GM19455 (cell line): ENCODE measurements at regions not wholly inside any gene's neighbourhood (a gene's known extent, or its start where the extent isn't known, plus 50 kb on each side); places are given as distances from the start of the nearest gene placed in this dataset.
"Not testable (repeated sequence)": the region's sequence is repeated elsewhere in the genome, so short reads cannot be mapped to it uniquely, and the experiment has no call there.

Source experiments
- ATAC-seq: cut with Tn5 transposase; IDR thresholded peaks from one replicate; pipeline ENCODE4 v1.9.1; 2021; ENCODE audit not compliant: unreplicated experiment

DNA sequence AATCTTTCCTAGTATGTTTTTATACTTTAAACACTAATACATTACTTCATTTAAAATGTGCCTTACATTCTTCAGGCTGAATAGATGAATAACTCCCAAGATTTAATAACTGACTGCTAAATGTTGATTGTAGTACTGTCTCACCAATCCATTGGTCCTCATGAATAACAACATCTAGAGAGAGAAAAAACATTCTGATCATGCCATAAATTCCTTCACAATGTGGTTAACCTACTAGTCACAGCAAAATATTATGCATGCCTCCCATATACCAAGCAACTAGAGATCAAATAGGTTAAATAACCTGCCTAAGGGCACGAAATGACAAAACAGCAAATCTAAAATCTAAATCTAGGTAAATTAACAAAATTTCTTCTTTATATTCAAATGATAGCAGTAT is 66.2 kb downstream of the SYT15 start:
- not testable (repeated sequence) for ATAC-seq

DNA sequence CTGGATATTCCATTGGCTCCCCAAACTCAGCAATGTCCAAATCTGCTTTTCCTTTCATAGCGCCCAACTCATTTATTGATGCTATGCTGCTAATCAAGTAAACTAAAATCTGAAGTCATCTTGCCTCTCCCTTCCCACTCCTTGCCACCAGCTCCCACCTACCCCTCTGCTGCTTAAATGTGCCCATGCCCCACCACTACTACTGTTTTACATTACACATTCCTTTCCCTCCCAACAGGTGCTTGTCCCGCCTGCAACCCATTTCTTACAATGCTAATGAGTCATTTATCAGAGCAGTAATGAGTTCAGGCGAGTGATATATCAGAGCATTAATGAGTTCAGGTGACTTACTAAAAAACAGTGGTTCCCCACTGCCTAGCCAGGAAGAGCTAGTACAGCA is 67.2 kb downstream of the SYT15 start:
- not testable (repeated sequence) for ATAC-seq

- not testable (repeated sequence) for ATAC-seq
Observed at GRCh38 chr10:46650967-46651366, 72.0 kb downstream of the SYT15 start.

GRCh38 chr10:46657437-46657836 is 78.5 kb downstream of the SYT15 start:
- not testable (repeated sequence) for ATAC-seq

DNA sequence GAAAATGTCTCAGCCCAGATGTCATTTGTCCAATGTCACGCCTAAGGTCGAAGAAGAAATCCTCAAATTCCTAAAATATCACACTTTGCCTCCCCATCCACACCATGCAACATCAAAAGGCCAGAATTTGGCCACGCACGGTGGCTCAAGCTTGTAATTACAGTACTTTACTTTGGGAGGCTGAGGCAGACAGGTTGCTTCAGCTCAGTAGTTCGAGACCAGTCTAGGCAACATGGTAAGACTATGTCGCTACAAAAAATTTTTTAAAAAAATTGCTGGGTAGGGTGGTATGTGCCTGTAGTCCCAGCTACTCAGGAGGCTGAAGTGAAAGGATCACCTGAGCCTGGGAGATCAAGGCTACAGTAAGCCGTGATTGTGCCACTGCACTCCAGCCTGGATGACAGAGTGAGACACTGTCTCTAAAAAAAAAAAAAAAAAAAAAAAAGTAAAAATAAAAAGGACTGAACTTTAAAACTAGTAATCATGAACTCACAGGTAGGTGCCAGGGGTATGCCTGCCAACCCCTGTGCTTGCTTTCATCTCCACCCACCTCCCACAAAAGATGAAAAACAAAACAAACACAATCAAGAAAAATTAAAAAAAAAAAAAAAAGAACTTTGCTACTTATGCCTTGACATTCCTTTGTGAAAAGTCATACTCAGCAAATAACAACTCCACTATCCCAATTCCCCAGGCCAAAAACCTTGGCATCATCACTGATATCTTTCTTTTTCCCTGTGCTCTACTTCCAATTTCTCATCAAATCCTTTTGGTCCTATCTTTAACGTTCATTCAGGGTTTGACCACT is 81.3 kb downstream of the SYT15 start:
- ATAC-seq = not testable (repeated sequence)

DNA sequence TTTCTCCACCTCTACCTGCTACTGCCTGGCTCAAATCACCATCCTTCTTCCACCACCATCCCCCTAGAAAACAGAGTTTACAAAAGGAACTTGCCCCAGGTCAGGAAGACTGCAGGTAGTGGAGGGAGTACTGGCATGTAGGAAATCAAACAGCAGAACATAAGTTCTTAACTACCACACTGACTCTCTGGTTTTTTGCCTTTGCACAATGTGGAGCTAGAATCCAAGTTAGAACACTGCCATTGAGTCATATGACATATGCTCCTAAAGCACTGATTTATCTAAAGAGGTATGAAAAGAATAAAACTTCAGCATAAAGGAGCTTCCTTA is 81.9 kb downstream of the SYT15 start:
- ATAC-seq = not testable (repeated sequence)

- ATAC-seq = not testable (repeated sequence)
Observed at GRCh38 chr10:46665536-46665935, 86.6 kb downstream of the SYT15 start.

- ATAC-seq = not testable (repeated sequence)
Observed at GRCh38 chr10:46668357-46668997, 89.5 kb downstream of the SYT15 start.

DNA sequence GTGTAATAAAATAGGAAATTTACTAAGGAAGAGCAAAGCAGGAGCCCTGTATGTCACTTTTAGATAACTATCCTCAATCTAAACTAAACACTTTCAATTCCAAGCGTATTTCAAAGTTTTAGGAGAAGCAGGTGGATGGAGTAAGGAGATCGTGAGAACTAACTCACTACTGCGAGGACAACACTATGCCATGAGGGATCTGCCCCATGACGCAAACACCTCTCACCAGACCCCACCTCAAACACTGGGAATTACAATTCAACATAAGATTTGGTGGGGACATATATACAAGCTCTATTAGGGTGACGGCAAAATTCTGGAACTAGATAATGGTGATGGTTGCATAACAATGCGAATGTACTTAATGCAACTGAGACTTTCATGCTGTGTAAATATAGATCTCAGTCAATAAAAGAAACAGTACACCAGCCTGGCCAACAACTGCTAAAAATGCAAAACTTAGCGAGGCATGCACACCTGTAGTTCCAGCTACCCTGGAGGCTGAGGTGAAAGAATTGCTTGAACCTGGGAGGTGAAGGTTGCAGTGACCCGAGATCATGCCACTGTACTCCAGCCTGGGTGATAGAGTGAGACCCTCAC is 99.0 kb downstream of the SYT15 start:
- not testable (repeated sequence) for ATAC-seq

- not testable (repeated sequence) for ATAC-seq
Observed at GRCh38 chr10:46691397-46691796, 112.5 kb downstream of the SYT15 start.

DNA sequence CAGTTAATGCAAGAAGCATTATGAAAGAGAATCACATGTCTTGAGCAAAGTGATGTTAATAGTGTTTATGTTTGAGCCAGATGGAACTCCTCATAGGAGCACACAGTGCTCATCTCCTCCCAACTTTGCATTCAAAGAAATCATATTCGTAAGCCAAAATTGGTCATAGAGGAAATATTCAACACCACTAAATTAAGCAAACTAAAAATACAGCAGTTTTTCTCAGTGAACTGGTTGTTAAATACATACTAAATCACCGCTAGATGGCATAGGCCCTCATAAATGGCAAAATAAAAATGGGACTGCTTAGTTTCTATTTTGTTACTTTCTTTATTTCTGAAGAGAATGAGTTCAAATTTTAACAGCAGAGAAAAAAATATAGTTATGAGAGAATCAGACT is 114.3 kb downstream of the SYT15 start:
- ATAC-seq = not testable (repeated sequence)

- not testable (repeated sequence) for ATAC-seq
Observed at GRCh38 chr10:46717264-46717663, 138.3 kb downstream of the SYT15 start.

- ATAC-seq = not testable (repeated sequence)
Observed at GRCh38 chr10:46718014-46718413, 139.1 kb downstream of the SYT15 start.

GRCh38 chr10:46720386-46720785 is 141.5 kb downstream of the SYT15 start:
- ATAC-seq = not testable (repeated sequence)

GRCh38 chr10:46720811-46721518 is 142.0 kb downstream of the SYT15 start:
- ATAC-seq = not testable (repeated sequence)

DNA sequence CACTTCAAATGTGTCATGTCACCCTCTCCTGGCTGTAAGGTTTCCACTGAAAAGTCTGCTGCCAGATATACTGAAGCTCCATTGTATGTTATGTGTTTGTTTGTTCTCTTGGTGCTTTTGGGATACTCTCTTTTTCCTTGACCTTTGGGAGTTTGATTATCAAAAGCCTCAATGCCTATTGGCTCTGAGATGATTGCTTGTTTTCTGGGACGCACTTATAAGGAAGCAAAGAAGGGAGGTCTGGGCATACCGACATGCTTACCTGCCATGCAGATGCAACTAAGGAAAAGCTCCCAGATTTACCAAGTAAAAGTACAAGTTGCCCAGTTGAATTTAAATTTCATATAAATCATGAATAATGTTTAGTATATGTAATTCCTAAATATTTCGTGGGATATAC is 145.3 kb downstream of the SYT15 start:
- not testable (repeated sequence) for ATAC-seq

- ATAC-seq = not testable (repeated sequence)
Observed at GRCh38 chr10:46728359-46728758, 149.4 kb downstream of the SYT15 start.

GRCh38 chr10:46730729-46731128 is 151.8 kb downstream of the SYT15 start:
- ATAC-seq = not testable (repeated sequence)

GRCh38 chr10:46733635-46734261 is 154.8 kb downstream of the SYT15 start:
- not testable (repeated sequence) for ATAC-seq

DNA sequence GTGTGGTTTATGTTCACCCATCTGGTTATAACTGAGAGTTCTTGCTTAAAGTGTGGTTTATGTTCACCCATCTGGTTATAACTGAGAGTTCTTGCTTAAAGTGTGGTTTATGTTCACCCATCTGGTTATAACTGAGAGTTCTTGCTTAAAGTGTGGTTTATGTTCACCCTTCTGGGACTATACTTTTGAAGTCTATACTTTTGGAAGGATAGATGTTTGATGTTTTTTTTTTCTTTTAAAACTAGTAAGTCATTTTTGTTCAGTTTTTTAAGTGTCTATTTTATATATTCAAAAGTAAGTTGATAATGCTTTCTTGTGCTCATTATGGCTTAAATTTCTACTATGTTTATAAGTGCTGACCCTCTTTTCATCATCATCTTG is 155.3 kb downstream of the SYT15 start:
- ATAC-seq = not testable (repeated sequence)

DNA sequence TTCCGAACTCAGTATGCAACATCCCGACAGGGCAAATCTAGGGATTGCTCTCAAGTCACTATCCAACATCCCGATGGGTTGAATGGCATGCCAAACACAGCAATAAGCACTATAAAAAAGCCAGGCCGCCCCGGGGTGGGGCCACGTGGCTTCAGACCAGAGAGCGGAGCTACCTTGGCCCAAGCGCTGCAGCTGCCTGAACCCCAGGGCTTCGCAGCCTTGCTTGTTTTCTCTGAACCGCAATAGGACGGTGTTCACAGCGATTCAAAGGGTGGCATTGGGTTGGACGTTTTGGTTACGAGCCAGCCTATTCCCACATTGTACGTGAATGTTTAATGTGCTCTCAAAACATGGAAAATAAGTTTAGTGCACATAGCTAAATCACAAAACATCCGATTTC is 161.0 kb downstream of the SYT15 start:
- ATAC-seq = not testable (repeated sequence)
